ENCODE measurements at regions not wholly inside any gene's neighbourhood (a gene's known extent, or its start where the extent isn't known, plus 50 kb on each side); places are given as distances from the start of the nearest gene placed in this dataset.

DNA sequence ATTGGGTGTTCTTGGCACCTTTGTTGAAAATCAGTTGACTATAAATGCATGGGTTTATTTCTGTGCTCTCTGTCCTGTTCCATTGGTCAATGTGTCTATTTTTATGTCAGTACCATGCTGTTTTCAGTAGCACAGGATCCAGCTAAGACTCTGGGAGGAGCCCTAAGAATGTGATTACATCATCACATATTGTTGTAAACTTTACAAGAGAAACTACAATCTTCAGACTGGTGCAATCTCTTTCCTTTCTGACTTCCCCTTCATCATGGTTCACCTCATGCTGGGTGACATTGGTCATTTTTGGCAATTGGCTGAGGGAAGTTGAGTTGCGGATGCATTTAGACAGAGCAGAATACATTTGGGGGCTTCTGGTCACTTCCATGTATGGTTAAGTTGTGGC lies 88.4 kb downstream of the C21orf91 start:
- intact Hi-C loops (cut with DNase I), result no loop called here
- peak; percentile 42 to 75 for ATAC-seq
- TF ChIP-seq, protein P1, sequence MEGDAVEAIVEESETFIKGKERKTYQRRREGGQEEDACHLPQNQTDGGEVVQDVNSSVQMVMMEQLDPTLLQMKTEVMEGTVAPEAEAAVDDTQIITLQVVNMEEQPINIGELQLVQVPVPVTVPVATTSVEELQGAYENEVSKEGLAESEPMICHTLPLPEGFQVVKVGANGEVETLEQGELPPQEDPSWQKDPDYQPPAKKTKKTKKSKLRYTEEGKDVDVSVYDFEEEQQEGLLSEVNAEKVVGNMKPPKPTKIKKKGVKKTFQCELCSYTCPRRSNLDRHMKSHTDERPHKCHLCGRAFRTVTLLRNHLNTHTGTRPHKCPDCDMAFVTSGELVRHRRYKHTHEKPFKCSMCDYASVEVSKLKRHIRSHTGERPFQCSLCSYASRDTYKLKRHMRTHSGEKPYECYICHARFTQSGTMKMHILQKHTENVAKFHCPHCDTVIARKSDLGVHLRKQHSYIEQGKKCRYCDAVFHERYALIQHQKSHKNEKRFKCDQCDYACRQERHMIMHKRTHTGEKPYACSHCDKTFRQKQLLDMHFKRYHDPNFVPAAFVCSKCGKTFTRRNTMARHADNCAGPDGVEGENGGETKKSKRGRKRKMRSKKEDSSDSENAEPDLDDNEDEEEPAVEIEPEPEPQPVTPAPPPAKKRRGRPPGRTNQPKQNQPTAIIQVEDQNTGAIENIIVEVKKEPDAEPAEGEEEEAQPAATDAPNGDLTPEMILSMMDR (IDR thresholded peaks at IDR 0.05), result no peak

DNA sequence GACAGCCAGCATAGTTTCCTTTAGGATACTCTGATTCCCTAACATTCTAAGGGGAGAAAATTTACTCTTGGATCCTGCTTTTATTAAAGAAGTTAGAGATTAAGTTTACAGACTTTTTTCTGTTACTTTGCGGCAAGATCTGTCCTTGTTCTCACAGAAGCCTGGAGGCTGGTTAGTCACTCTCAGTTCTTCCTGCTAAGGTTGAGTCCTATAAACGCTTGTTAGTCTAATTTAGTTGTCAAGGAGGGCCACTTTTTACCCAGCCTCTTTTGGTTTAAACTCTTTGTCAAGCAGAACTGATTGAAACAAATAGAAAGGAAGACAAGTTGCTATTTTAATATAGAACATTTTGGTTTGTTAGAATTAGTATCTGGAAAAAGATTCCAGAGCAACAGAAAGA lies 89.7 kb downstream of the C21orf91 start:
- no peak for DNase-seq

More for the DNA sequence above, 88.4 kb downstream of the C21orf91 start:
- H3K27ac ChIP-seq, result no peak overlapping the region
- H3K36me3 ChIP-seq, result no peaks in the 10 kb centered on the region
- no peak for DNase-seq
- no peak overlapping the region for H3K4me3 ChIP-seq
- H3K27me3 ChIP-seq (ENCODE audit: low read depth), result no peaks in the 10 kb centered on the region
- no peaks in the 10 kb centered on the region for H3K4me1 ChIP-seq
- no peaks in the 10 kb centered on the region for H3K9me3 ChIP-seq

DNA sequence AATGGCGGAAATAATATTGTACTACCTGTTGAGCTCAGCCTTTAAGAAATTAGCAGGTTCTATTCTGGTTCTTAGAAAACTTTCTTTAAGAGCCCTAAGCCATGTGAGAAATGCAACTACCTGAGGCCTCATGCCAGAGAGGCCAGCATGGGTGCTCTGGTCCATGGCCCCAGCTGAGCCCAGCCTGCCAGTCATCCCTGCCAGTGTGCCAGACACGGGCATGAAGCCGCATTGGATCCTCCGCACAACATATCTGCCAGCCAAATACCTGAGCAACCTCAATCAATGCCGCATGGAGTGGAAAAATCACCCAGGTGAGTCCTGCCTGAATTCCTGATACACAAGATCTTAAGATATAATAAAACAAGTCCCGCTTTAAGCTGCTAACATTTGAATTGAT lies 91.8 kb downstream of the C21orf91 start:
- DNase-seq, result no peak
- intact Hi-C loops (cut with DNase I), result no loop called here
- Histone ChIP-seq H3K9me3 (no peaks in the 10 kb centered on the region), H3K36me3 (no peaks in the 10 kb centered on the region), H3K27ac (no peak overlapping the region), H3K27me3 (ENCODE audit: low read depth) (no peaks in the 10 kb centered on the region), H3K4me1 (no peaks in the 10 kb centered on the region), H3K4me3 (no peak overlapping the region)
- TF ChIP-seq, protein P1 (IDR thresholded peaks at IDR 0.05), result no peak
- no peak for ATAC-seq

More for the DNA sequence above, 89.7 kb downstream of the C21orf91 start:
- no peaks in the 10 kb centered on the region for H3K27me3 ChIP-seq (ENCODE audit: low read depth)
- H3K4me3 ChIP-seq, result no peak overlapping the region
- intact Hi-C loops (cut with DNase I), result no loop called here
- H3K9me3 ChIP-seq, result no peaks in the 10 kb centered on the region
- H3K4me1 ChIP-seq, result no peaks in the 10 kb centered on the region
- ATAC-seq, result no peak
- no peaks in the 10 kb centered on the region for H3K36me3 ChIP-seq
- no peak overlapping the region for H3K27ac ChIP-seq
- TF ChIP-seq, protein P1 (IDR thresholded peaks at IDR 0.05), result no peak

DNA sequence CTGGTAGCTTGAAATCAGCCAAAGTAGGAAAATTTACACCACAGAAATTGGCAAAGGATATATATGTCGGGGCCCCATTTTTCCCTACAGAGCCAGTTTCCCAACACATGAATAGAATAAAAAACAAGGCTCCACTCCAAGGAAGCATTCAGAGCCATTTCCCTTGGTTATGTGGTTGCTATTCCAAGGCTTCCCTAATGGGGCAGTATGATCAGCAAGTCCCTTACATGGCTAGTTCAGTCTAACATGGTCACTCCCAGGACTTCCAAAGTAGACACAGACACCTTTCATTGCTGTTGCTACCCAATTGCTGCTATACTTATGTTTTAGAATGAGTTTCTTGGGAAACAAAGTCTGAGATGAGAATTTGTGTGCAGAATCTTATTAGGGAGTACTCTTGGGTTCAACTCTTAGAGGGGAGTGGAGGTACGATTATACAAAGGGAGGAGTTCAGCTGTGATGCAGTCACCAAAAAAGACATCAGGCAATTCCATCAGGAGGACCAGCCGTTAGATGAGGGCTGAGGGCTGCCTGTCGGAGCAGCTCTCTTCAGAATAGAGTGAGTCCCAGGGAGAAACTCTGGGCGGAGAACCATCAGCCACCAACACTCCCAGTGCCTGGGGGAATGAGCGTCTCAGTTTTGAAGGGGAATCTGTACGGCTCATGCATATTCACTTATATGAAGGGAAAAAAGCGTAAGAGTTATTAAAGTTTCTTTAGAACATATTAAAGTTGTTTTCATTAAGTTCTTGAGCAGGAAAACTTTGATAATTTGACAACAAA lies 92.9 kb downstream of the C21orf91 start:
- peak in 1 of 2 donors; percentile 46 for ATAC-seq
- Histone ChIP-seq H3K9me3 (no peaks in the 10 kb centered on the region), H3K27me3 (ENCODE audit: low read depth) (no peaks in the 10 kb centered on the region), H3K27ac (no peak overlapping the region), H3K4me1 (no peaks in the 10 kb centered on the region), H3K36me3 (no peaks in the 10 kb centered on the region), H3K4me3 (no peak overlapping the region)
- no peak for DNase-seq
- intact Hi-C loops (cut with DNase I), result no loop called here
- TF ChIP-seq, protein P1 (IDR thresholded peaks at IDR 0.05), result peak; percentile 28

DNA sequence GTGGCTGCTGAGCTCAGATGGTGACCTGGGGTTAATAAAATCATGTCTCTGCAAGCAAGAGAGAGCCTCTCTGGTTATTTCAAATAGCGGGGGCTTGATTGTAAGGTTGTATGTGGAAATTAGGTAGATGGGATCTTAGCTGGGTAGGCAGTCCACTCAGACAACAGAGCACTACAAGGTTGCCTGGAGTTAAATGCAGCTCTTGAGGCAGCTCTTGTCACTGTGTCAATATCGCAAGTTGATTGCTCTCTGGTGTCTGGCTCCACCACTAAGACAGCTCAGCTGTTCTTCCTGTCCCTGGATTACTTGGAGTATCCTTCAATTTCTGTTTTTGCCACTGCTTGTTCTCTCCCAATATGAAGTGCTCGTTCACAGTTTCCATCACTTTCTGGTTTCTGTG lies 93.8 kb downstream of the C21orf91 start:
- Histone ChIP-seq H3K27me3 (ENCODE audit: low read depth) (no peaks in the 10 kb centered on the region), H3K27ac (no peak overlapping the region), H3K36me3 (no peaks in the 10 kb centered on the region), H3K4me1 (no peaks in the 10 kb centered on the region), H3K9me3 (no peaks in the 10 kb centered on the region), H3K4me3 (no peak overlapping the region)
- TF ChIP-seq, protein P1 (IDR thresholded peaks at IDR 0.05), result no peak
- ATAC-seq (peak; percentile 80 to 85), DNase-seq (no peak)
- intact Hi-C loops (cut with DNase I), result no loop called here
